ENCODE measurements at regions not wholly inside any gene's neighbourhood (a gene's known extent, or its start where the extent isn't known, plus 50 kb on each side); places are given as distances from the start of the nearest gene placed in this dataset.

- TF ChIP-seq POLR2A (IDR thresholded peaks at IDR 0.05; ENCODE audit: low read depth, low read length) (no peak), POLR2AphosphoS5 (IDR thresholded peaks at IDR 0.05; ENCODE audit: low read depth, low read length) (no peak), TAF1 (IDR thresholded peaks at IDR 0.05; ENCODE audit: low read depth, low read length) (no peak), PAX5 (IDR thresholded peaks at IDR 0.05; ENCODE audit: insufficient read depth, low read length, severe bottlenecking) (no peak), POU2F2 (IDR thresholded peaks at IDR 0.05; ENCODE audit: low read depth, low read length) (no peak)
Observed at GRCh38 chr13:76680112-76680511, 206.1 kb downstream of the KCTD12 start.
